D721Med (cell line): ENCODE measurements at regions not wholly inside any gene's neighbourhood (a gene's known extent, or its start where the extent isn't known, plus 50 kb on each side); places are given as distances from the start of the nearest gene placed in this dataset.

Source experiments
- DNase-seq: peaks from one replicate; pipeline ENCODE4 v3.0.0; 2011; ENCODE audit warnings: low spot score; ENCODE audit not compliant: insufficient read length
- FAIRE-seq: peaks from 2 replicates; lab custom pipeline; 2011; peaks lifted over from hg19 to GRCh38; lab: Jason Lieb, UNC
- CTCF ChIP-seq: IDR thresholded peaks from 2 replicates; pipeline ENCODE4 v1.5.1; 2012; ENCODE audit warnings: mild to moderate bottlenecking, control low read depth; ENCODE audit not compliant: insufficient read depth; ENCODE audit errors: missing control alignments

GRCh38 chr6:156407334-156407733 lies 369.8 kb upstream of the ARID1B start:
- no peak for DNase-seq
- TF ChIP-seq CTCF, result no peak
- FAIRE-seq, result no peak

- DNase-seq (no peak), FAIRE-seq (no peak)
- no peak for TF ChIP-seq CTCF
Observed at GRCh38 chr6:156406688-156407087, 370.5 kb upstream of the ARID1B start.

GRCh38 chr6:156406099-156406498 lies 371.1 kb upstream of the ARID1B start:
- DNase-seq (no peak), FAIRE-seq (no peak)
- no peak for TF ChIP-seq CTCF

GRCh38 chr6:156402628-156403027 lies 374.6 kb upstream of the ARID1B start:
- no peak for TF ChIP-seq CTCF
- FAIRE-seq (no peak), DNase-seq (no peak)

GRCh38 chr6:156402227-156402626 lies 375.0 kb upstream of the ARID1B start:
- no peak for TF ChIP-seq CTCF
- no peak for FAIRE-seq
- no peak for DNase-seq

- FAIRE-seq (no peak), DNase-seq (no peak)
- no peak for TF ChIP-seq CTCF
Observed at GRCh38 chr6:156400487-156400886, 376.7 kb upstream of the ARID1B start.

- TF ChIP-seq CTCF, result no peak
- no peak for FAIRE-seq
- DNase-seq, result no peak
Observed at GRCh38 chr6:156398966-156399365, 378.2 kb upstream of the ARID1B start.
